HG03196 (cell line): ENCODE measurements at regions not wholly inside any gene's neighbourhood (a gene's known extent, or its start where the extent isn't known, plus 50 kb on each side); places are given as distances from the start of the nearest gene placed in this dataset.
"Not testable (repeated sequence)": the region's sequence is repeated elsewhere in the genome, so short reads cannot be mapped to it uniquely, and the experiment has no call there.

ENCODE experiments used
- ATAC-seq: cut with Tn5 transposase; IDR thresholded peaks from one replicate; pipeline ENCODE4 v1.9.1; 2021; ENCODE audit not compliant: unreplicated experiment

- ATAC-seq: no peak
These were observed 204.4 kb downstream of the KLF6 start for GRCh38 chr10:3580565-3580964.

GRCh38 chr10:3579845-3580244 lies 205.2 kb downstream of the KLF6 start:
- no peak for ATAC-seq

GRCh38 chr10:3578682-3579081 lies 206.3 kb downstream of the KLF6 start:
- no peak for ATAC-seq

- ATAC-seq: no peak
These were observed 206.8 kb downstream of the KLF6 start for GRCh38 chr10:3578159-3578558.

- no peak for ATAC-seq
These were observed 210.6 kb downstream of the KLF6 start for GRCh38 chr10:3574451-3574850.

- no peak for ATAC-seq
These were observed 211.5 kb downstream of the KLF6 start for GRCh38 chr10:3573498-3573897.

- ATAC-seq: no peak
These were observed 213.6 kb downstream of the KLF6 start for GRCh38 chr10:3571310-3571825.

- ATAC-seq: no peak
These were observed 214.1 kb downstream of the KLF6 start for GRCh38 chr10:3570855-3571266.

GRCh38 chr10:3570131-3570729 lies 214.8 kb downstream of the KLF6 start:
- ATAC-seq: no peak

- no peak for ATAC-seq
These were observed 216.0 kb downstream of the KLF6 start for GRCh38 chr10:3568983-3569382.

GRCh38 chr10:3568392-3568791 lies 216.6 kb downstream of the KLF6 start:
- ATAC-seq: no peak

GRCh38 chr10:3567291-3567963 lies 217.6 kb downstream of the KLF6 start:
- ATAC-seq: no peak

GRCh38 chr10:3566627-3567026 lies 218.4 kb downstream of the KLF6 start:
- ATAC-seq: no peak

GRCh38 chr10:3564346-3565002 lies 220.5 kb downstream of the KLF6 start:
- no peak for ATAC-seq

GRCh38 chr10:3563298-3563697 lies 221.7 kb downstream of the KLF6 start:
- no peak for ATAC-seq

- ATAC-seq: not testable (repeated sequence)
These were observed 224.4 kb downstream of the KLF6 start for GRCh38 chr10:3560628-3561027.

- no peak for ATAC-seq
These were observed 225.5 kb downstream of the KLF6 start for GRCh38 chr10:3559527-3559926.

GRCh38 chr10:3559011-3559410 lies 226.0 kb downstream of the KLF6 start:
- ATAC-seq: no peak

GRCh38 chr10:3556191-3557017 lies 228.6 kb downstream of the KLF6 start:
- not testable (repeated sequence) for ATAC-seq

- ATAC-seq: no peak
These were observed 230.9 kb downstream of the KLF6 start for GRCh38 chr10:3554121-3554522.

- no peak for ATAC-seq
These were observed 232.7 kb downstream of the KLF6 start for GRCh38 chr10:3552281-3552680.
